Ramos (cell line): ENCODE measurements at regions not wholly inside any gene's neighbourhood (a gene's known extent, or its start where the extent isn't known, plus 50 kb on each side); places are given as distances from the start of the nearest gene placed in this dataset.

ENCODE experiments used
- in situ Hi-C: fragments of 300-500 bp; cut with MboI; formaldehyde crosslinking; loops from one replicate; pipeline ENCODE4 v1.14.3; 2022; ENCODE audit warnings: low sequenced_read_pairs; ENCODE audit not compliant: unreplicated experiment

DNA sequence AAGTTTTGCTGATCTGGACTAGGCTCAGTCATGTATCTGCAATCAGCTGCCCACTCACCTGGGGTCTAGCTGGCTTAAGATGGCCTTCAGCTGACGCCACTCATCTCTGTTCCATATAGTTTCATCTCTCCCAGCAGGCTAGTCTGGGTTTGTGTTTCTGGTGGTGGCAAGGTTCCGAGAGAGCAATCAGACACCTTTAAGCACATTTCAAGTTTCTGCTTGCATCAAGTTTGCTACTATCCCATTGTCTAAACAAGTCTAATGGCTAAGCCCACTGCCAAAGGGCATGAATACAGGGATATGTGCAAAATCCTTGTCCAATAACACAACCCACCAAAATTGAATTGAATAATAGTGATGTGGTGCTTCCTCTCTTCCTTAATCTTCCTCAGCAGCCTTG is 251.7 kb downstream of the PIK3R1 start:
- in situ Hi-C loops: no loop called here

DNA sequence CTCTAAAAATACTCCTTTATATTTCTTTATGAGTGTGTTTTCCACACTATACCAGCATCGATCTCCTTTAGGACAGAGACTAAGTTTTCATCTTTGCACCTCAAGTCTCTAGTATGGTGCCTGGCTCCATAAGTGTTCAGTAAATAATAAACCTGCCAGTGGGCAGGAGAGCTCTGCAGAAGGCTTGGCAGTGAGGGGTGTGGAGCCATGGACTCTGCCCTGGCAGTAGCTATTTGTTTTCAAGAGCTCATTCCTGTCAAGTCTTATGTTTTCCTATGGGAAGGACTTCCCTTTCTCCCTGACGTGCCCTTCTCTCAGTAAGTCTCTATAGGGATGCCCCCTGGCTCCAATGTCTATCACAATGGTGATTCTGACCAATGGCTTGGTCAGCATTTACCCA is 252.2 kb downstream of the PIK3R1 start:
- in situ Hi-C loops: no loop called here

DNA sequence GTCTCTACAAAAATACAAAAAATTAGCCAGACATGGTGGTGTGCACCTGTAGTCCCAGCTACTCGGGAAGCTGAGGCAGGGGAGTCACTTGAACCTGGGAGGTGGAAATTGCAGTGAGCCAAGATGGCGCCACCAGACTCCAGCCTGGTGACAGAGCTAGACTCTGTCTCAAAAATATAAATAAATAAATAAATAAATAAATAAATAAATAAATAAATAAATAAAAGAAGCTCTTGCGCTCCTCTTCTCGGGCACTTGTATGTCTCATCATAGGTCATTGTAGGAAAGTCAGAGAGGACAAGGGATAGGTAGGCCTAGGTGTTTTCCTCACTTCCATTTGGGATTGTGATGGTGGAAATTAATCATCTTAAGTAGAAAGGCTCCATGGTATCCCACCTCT is 252.8 kb downstream of the PIK3R1 start:
- in situ Hi-C loops: no loop called here

DNA sequence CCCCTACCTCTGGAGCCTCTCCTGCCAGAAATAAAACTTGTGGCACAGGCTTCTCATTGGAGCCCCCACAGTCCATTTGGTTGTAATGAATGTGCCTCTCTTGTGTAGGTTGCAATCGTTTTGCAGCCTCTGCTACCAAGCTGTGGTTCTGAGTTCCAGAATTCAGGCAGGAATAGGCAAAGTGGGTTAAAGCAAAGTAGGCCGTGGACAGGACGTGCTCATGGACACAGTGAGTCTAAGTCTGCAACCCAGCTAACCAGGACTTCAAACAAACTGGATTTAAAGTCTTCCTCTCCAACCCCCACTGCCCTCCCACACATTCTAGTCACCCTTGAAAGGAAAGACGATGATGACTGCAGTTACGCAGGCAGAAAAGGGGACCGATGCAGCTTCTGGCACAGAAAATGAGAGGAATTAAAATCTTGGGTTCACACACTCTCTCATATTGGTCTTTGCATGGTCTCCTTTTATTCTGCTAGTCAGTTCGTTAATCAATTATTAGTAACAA is 260.0 kb downstream of the PIK3R1 start:
- in situ Hi-C loops: no loop called here

DNA sequence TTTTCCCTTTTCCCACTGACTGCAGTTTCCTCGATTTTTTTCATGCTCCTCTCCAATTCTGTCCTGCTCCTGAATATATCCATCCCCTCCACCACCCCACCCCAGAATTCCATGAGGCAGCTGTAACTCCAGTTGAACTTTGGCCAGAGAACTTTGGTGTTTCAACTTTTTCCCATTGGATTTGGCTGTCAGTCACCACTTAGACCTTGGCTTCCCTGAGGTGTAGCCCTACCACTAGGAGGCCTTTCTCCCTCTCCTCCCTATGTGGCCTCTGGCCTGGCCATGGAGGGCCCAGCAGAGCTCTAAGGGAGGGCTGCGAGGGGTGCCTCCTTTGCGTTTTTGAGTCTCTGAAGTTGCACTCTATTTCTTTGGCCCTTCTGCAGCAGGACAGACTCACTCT is 261.3 kb downstream of the PIK3R1 start:
- in situ Hi-C loops: no loop called here

DNA sequence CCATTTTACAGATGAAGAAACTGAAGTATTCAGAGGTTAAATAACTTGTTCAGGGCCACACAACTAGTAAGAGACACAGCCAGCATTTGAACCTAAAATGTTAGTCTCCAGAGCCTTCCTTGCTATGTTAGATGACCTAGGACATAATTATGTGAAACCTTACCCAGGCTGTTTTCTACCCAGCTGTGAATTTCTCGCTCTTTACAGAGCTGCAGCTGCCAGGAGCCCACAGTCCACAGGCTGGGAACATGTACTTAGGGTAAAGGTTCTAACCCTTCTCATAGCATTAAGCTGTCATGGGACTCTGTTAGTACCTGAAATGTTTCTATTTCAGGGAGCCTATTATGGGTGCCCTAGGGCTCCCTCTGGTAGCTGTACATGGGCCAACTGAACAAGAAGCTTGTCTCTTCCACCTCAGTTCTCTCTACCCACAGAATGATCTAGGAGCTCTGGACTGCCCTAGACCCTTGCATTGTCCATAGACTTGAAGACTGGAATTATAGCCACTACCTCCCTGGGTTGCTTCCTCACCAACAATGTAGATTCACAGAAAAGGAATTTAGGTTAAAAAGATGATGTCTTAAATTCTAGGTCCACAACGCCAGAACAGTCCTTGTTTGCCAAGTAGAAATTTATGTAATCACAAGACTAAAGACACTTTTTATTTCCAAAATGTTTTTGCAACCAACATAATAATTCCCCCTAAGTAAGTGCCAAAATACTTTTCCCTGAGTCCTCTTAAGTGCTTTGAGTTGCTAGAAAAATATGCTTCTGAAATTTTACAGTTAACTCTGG is 262.9 kb downstream of the PIK3R1 start:
- in situ Hi-C loops: no loop called here

DNA sequence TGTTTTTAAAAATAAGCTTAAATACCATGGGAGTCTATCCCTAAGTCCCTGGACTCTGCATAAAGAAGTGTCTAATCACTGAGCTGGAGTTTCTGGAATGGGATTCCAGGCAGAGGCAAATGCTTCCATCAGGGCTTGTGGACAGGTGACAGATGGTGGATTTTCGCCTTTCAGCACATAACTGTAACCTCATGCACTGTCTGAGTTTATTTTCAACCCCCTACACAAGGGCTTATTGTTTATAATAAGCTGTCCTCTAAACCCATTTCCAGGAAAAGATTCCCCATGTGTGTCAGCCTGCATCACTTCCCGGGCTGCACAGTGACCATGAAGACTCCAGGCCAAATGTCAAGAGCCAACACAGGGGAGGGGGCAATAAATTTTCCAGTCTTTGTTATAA is 264.0 kb downstream of the PIK3R1 start:
- in situ Hi-C loops: no loop called here

DNA sequence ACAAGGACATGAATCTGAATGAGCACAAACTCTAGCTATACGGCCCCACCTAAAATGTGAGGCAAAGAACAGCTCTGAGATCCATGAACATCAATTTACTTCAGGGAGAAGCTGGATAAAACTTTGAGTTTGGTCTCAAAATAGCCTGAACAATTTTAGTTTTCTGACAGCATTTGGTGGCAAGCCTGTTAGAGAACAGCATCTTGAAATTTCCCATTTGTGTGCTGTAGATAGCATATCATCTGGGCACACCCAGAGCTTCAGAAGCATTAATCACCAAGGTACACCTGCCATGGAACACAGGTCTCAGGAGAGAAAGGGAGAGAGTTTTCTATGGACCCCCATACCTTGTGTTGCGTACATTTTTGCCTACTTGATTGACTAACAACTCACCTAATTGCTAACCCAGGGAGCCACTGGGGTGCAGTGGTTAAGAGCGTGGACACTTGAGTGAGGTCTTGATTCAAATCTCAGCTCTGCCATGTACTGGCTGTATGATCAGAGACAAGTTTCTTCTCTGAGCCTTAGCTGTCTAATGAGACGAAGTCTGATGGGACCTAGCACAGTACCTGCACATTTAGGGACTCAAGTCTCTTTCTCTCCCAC is 264.9 kb downstream of the PIK3R1 start:
- in situ Hi-C loops: no loop called here

DNA sequence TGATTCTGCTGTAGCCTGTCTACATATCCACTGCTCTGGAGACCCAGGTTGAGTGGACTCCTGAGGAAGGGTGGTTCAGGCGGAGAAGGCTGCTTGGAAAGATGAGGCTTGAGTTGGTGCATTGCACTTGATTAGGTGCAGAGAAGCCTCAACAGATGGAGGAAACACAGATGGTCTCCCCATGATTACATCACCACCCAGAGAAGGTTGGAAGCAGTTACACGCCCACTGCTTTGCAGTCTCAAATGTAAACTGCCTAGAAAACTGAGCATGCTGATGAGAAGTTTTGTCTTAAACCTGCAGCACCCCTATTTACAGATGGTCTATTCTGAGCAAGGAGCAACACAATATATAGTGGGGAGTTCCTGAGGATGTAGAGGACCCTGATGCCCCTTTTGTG is 266.6 kb downstream of the PIK3R1 start:
- in situ Hi-C loops: no loop called here

DNA sequence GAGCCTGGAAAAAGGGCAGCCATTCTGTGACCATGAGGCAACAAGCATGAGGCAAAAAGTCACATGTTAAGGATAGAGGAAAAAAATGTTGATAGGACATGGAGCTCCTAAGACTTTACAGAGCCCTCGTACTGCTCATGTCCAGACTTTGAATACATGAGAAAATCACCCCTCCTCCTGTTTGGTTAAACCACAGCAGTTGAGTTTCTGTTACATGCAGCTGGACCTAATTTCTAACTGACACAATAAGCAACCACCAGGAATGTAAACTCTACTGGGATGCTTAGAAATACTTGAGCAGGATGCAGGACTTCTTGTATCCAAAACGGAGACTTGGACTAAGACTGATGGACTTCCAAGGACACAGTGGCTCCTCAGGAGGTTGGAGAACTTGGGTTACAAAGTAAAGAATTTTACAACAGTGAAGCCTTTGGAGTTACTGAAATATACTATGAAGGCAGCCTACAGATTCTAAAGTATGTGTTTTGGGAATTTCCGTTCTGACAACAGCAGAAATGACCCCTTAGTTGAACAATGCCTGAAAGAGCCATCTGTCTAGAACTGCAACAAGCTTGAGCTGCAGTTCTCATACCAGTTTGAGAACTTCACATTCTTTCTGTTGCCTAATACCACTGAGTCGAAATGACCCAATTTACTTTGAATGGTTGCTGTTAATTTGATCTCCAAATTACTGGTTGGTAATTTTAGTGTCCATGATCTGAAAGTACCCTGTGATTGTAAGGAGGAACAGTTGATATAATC is 268.9 kb downstream of the PIK3R1 start:
- in situ Hi-C loops: no loop called here

DNA sequence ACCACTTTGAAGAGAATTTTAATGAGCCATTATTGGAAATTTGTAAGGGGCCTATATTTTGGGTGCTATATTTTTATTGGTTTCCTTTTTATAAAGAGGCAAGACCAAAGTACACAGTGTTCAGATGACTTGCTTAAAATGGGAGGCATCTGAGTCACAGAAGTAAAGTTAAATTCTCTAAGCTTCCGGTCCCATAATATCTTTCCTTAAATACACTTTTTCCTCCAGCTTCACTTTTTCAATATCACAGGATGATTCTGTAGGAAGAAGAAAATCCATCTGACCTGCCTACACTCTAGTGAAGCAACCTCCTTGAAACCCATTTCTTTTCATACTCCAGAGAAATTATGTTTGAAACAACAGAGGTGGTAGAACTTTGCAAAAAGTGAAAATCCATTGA is 274.0 kb downstream of the PIK3R1 start:
- in situ Hi-C loops: no loop called here

DNA sequence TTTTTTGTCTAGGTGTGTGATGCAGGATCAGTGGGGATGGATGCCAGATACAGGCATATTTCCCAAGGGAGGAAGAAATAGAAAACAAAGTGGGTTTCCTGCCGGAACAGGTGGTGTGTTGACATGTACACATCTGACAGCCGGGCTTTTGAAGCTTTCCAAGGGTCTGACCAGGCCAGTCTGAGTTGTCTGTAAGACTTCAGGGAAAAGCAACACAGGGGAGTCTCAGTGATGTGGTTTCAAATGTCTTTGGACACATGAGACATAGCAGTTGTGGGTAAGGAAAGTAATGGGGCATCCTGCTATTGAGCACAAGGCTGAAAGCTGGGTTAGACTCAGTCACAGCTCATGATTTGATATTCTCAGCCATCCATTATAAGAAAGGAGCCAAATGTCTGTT is 274.9 kb downstream of the PIK3R1 start:
- in situ Hi-C loops: no loop called here

DNA sequence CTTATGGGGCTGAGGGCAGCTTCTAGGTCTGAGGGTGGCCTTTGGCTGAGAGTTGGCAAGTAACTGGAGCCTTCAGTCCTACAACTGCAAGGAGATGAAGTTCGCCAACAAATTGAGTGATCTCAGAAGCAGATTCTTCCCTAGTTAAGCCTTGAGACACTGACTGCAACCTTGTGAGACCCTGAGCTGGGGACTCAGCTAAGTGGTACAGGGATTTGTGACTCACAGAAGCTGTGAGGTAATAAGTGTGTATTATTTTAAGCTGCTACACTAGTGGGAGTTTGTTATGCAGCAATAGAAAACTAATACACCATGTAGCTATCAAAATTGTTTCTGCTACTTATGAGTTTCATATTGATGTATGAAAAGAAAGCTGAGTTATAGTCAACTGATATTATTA is 279.2 kb downstream of the PIK3R1 start:
- in situ Hi-C loops: no loop called here

DNA sequence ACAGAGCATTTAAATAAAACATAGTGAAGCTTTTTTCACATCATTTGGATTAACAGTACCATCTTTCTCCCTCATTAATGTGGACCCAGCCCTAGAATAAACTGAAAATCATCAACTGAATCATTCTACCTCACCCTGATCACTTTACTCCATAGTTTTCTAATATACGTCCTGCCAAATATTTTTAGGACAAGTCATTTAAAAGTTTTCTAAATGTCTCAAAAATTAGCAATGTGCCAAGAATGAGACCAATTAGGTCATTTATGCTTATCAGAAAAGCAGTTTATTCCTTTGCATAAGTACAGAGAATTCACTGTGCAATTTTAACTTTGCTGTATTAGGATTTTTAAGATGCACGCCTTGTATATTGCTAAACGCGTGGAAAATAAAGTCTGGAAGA is 284.4 kb downstream of the PIK3R1 start:
- in situ Hi-C loops: no loop called here

DNA sequence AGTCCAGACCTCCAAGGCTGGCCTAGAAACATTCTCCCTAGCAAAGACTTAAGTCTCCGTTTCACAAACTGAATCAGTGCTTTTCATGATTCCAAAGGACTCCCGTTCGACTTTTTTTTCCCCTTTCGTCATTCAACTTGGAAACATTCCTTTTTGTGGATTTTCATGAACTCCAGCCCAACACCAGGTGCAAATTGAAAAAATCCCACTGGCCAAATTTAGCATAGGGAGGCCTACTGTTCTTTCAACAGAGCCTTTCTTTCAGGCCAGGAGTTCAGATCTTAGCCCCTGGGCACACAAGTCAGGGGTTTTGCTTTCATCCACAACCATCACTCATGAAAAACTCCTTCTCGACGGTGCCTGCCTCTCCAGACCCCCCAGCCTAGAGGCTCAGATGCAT is 285.3 kb downstream of the PIK3R1 start:
- in situ Hi-C loops: no loop called here

DNA sequence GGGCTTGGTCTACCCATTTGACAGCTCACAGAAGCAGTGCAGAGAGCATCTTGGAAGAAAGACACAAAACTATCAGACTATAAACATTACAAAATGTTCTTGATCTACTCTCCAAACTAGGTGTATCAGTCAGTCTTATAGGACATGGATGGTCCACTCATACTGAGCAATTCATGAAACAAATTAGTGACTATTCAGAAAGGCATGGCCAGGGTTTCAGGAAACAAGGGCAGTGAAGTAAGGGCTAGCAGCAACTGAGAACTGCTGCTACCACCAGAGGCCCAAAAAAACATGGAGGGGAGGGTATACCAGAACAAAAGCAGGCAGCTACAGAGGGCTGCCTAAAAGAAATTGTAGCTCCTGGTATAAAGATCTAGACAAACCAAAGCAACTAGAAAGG is 287.0 kb downstream of the PIK3R1 start:
- in situ Hi-C loops: no loop called here

DNA sequence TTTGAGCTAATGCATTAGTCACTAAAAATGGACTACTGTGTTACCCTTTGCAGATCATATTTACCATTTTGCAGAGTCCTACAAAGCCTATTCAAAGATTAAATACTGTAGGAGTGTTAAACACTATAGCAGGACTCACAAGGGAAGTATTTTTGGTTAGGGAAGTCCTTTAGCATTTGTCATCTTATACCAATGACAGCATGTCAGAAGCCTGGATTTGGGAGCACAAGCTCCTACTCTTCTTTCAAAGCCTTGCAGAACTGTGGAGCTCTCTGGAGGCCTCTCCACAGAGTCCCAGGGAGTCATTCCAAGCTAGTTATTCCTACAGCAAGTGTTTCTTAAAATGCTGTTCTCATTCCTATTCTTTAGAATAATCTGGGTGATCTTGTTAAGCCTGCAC is 288.8 kb downstream of the PIK3R1 start:
- in situ Hi-C loops: no loop called here

DNA sequence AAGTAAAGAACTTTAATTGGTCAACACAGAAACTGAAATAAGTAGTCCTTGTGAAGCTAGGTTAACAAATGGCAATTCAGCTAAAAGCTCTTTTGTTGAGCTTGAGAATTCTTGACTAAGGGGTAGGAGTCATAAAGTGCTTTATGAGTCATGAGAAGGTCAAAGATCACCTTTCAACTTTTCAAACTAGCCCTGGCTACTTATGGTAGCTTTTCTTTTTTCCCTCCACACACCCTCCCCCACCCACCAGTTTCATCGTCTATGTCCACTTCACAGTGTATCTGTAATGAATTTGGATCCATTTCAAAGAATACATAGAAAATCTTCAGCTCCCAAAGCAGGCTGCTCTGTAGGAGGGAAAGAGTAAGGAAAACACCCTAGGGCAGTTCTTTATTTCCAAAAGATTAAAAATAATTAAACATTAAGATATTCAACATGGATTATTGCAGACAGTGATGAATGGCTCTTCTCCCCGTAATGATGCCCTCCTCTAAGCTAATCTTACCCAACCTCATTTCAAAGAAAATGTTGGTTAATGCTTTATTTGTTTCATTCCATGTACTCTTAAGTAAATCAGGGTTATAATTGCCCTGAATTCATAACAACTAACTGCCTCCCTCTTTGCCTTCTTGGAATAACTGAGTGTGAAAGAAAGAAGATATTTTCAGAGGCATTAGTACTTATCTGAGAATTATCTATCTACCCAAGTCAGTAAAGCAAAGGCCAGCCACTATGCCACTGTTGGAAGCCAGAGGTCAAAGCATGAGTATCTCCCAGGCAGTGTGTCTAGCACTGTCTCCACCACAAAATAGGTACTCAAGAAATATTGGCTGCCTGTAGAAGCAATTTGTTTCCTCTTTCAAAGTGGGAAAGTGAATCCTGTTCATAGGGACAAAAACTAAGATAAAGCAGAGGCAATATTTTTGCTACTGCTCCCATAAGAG is 290.6 kb downstream of the PIK3R1 start:
- in situ Hi-C loops: no loop called here

DNA sequence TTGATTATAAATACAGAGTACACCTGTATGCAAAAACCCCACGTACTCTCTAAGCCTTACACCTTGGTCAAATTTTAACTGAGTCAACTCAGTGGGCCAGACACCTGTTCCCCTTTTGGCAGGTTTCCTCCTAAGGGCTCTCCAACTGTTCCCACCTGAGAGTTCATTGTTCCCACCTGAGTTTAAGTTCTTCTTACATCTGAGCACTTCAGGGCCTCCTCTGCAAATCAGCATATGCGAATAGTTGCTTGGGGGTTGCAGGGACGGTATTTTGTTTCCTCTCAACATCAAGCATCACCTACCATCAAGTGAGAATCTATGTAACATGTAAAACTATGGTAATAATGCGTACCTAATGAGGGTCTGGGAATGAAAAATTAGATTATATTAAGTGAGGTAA is 300.0 kb downstream of the PIK3R1 start:
- in situ Hi-C loops: no loop called here

DNA sequence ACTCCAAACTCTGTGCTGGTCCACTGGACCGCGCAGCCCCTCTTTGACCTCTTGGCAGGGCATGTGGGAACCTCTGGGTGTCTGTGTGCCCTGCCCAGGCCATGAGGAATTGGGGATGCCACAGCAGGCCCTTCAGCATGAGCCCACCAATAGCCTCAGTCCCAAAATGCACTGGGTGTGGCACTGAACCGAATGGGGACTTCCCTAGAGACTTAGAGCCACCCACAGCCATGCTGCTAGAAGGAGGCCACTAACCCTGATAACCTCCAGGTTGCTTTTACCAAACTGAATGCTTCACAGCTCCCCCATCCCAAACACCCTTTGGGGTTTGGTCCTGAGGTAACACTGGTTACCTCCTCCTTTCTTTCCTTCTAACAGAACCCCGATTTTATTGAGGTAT is 302.7 kb downstream of the PIK3R1 start:
- in situ Hi-C loops: no loop called here
